H1 (cell line): ENCODE measurements at regions not wholly inside any gene's neighbourhood (a gene's known extent, or its start where the extent isn't known, plus 50 kb on each side); places are given as distances from the start of the nearest gene placed in this dataset.

Experiments used
- CTCF ChIA-PET: fragments of 300-600 bp; sonication (Branson Sonifier 250); formaldehyde crosslinking; loops from one replicate; lab custom pipeline; 2021; ENCODE audit not compliant: partially characterized antibody; lab: Charles Lee
- POLR2A ChIA-PET: fragments of 300-600 bp; sonication (Branson Sonifier 250); formaldehyde crosslinking; loops from one replicate; lab custom pipeline; 2021; ENCODE audit warnings: inconsistent platforms; ENCODE audit not compliant: partially characterized antibody; lab: Charles Lee
- DNase-seq, 2 experiments: peaks; one replicate each; pipeline versions ENCODE4 v3.0.0 to v3.0.0-alpha.2; 2010 to 2022; ENCODE audit warnings: low spot score in 2 of 2, low read depth in 1 of 2, mixed read lengths in 1 of 2
- FAIRE-seq: peaks from 2 replicates; lab custom pipeline; 2011; peaks lifted over from hg19 to GRCh38; lab: Jason Lieb, UNC
- H2AFZ ChIP-seq: 2 replicates; pipeline ENCODE4 v1.8.1; 2012; ENCODE audit warnings: low read length, inconsistent platforms
- H2AK5ac ChIP-seq: 2 replicates; pipeline ENCODE4 v1.6.1; 2013; ENCODE audit warnings: low read depth, low read length
- H2BK120ac ChIP-seq: replicated peaks from 2 replicates; pipeline ENCODE3; 2013; ENCODE audit warnings: low read depth, low read length, inconsistent platforms
- H2BK12ac ChIP-seq: 2 replicates; pipeline ENCODE4 v1.6.1; 2013; ENCODE audit warnings: low read depth, low read length
- H2BK15ac ChIP-seq: 2 replicates; pipeline ENCODE4 v1.6.1; 2013; ENCODE audit warnings: low read length
- H2BK20ac ChIP-seq: 2 replicates; pipeline ENCODE4 v1.6.1; 2013; ENCODE audit warnings: low read length
- H2BK5ac ChIP-seq: 2 replicates; pipeline ENCODE4 v1.6.1; 2013; ENCODE audit warnings: low read depth, low read length
- H3K14ac ChIP-seq: 2 replicates; pipeline ENCODE4 v1.6.1; 2013; ENCODE audit warnings: inconsistent platforms; ENCODE audit not compliant: insufficient read length
- H3K18ac ChIP-seq: 2 replicates; pipeline ENCODE4 v1.6.1; 2013; ENCODE audit warnings: low read length; ENCODE audit errors: extremely low read depth
- H3K23ac ChIP-seq: 2 replicates; pipeline ENCODE4 v1.6.1; 2013; ENCODE audit warnings: inconsistent platforms; ENCODE audit not compliant: insufficient read length
- H3K23me2 ChIP-seq: 2 replicates; pipeline ENCODE4 v1.6.1; 2013; ENCODE audit warnings: low read depth, low read length
- H3K27ac ChIP-seq: 2 replicates; pipeline ENCODE4 v1.6.1; 2011; ENCODE audit warnings: low read depth, low read length, inconsistent platforms
- H3K27me3 ChIP-seq, 4 experiments: replicated peaks in 1 of 4; 1 replicate in 1 of 4; 2 replicates in 3 of 4; pipeline versions ENCODE4 v1.6.1 to v1.8.1; 2011 to 2013; ENCODE audit warnings: low read length in 3 of 4, mild to moderate bottlenecking in 3 of 4, inconsistent platforms in 2 of 4, mixed read lengths in 2 of 4, moderate library complexity in 1 of 4; ENCODE audit not compliant: control insufficient read depth in 3 of 4, insufficient read depth in 3 of 4; ENCODE audit errors: extremely low read depth in 1 of 4
- H3K36me3 ChIP-seq, 4 experiments: 2 replicates each; pipeline versions ENCODE4 v1.6.1 to v1.8.1; 2011 to 2013; ENCODE audit warnings: mild to moderate bottlenecking in 4 of 4, low read length in 3 of 4, moderate library complexity in 2 of 4, control low read depth in 1 of 4, inconsistent platforms in 1 of 4; ENCODE audit not compliant: insufficient read depth in 4 of 4, control insufficient read depth in 2 of 4
- H3K4ac ChIP-seq: replicated peaks from 2 replicates; pipeline ENCODE3; 2013; ENCODE audit warnings: low read length, low read depth, mixed read lengths, inconsistent platforms; ENCODE audit not compliant: insufficient read length
- H3K4me1 ChIP-seq, 4 experiments: replicated peaks in 1 of 4; 1 replicate in 1 of 4; 2 replicates in 3 of 4; pipeline versions ENCODE4 v1.6.1 to v1.8.1; 2011 to 2013; ENCODE audit warnings: low read length in 3 of 4, inconsistent platforms in 2 of 4, mixed read lengths in 1 of 4; ENCODE audit not compliant: insufficient read depth in 4 of 4, control insufficient read depth in 3 of 4
- H3K4me2 ChIP-seq, 2 experiments: 2 replicates each; pipeline versions ENCODE4 v1.6.1 to v1.8.1; 2011 to 2013; ENCODE audit warnings: low read depth in 2 of 2, low read length in 2 of 2, control low read depth in 1 of 2, inconsistent platforms in 1 of 2, mild to moderate bottlenecking in 1 of 2; ENCODE audit not compliant: insufficient read depth in 1 of 2
- H3K4me3 ChIP-seq, 4 experiments: fragments of 200-600, 300-600 bp in 1 of 4; sonication (generic), shearing (Covaris generic), sonication (Bioruptor Twin) in 1 of 4; 2 replicates each; pipeline versions ENCODE4 v1.5.1 to v1.8.1; 2011 to 2016; ENCODE audit warnings: low read length in 4 of 4, low read depth in 3 of 4, control low read depth in 2 of 4, inconsistent platforms in 2 of 4, mild to moderate bottlenecking in 2 of 4, mixed read lengths in 1 of 4, moderate library complexity in 1 of 4; ENCODE audit not compliant: insufficient read depth in 2 of 4; ENCODE audit errors: extremely low read depth in 1 of 4
- H3K56ac ChIP-seq: replicated peaks from 2 replicates; pipeline ENCODE3; 2013; ENCODE audit warnings: low read depth, mild to moderate bottlenecking, mixed read lengths, low read length, inconsistent platforms; ENCODE audit not compliant: insufficient read length
- H3K79me1 ChIP-seq: 2 replicates; pipeline ENCODE4 v1.6.1; 2013; ENCODE audit warnings: low read depth, low read length, control low read depth
- H3K79me2 ChIP-seq, 2 experiments: 2 replicates each; pipeline versions ENCODE4 v1.6.1 to v1.8.1; 2012 to 2013; ENCODE audit warnings: low read length in 2 of 2, mild to moderate bottlenecking in 2 of 2, inconsistent platforms in 1 of 2; ENCODE audit not compliant: insufficient read depth in 2 of 2, control insufficient read depth in 1 of 2
- H3K9ac ChIP-seq, 4 experiments: replicated peaks in 1 of 4; 1 replicate in 1 of 4; 2 replicates in 3 of 4; pipeline versions ENCODE4 v1.6.1 to v1.8.1; 2011 to 2013; ENCODE audit warnings: low read depth in 3 of 4, low read length in 3 of 4, control low read depth in 2 of 4, mild to moderate bottlenecking in 2 of 4, moderate library complexity in 2 of 4, inconsistent platforms in 1 of 4; ENCODE audit errors: extremely low read depth in 1 of 4
- H3K9me3 ChIP-seq, 2 experiments: 2 replicates each; pipeline versions ENCODE4 v1.6.1 to v1.8.1; 2012 to 2013; ENCODE audit warnings: mild to moderate bottlenecking in 2 of 2, moderate library complexity in 2 of 2, control low read depth in 1 of 2, inconsistent platforms in 1 of 2, low read depth in 1 of 2, low read length in 1 of 2, mixed read lengths in 1 of 2; ENCODE audit not compliant: insufficient read depth in 2 of 2
- H4K20me1 ChIP-seq, 2 experiments: replicated peaks in 1 of 2; 2 replicates each; pipeline versions ENCODE3 to v1.8.1; 2011 to 2013; ENCODE audit warnings: inconsistent platforms in 2 of 2, low read length in 2 of 2, mild to moderate bottlenecking in 1 of 2; ENCODE audit not compliant: insufficient read depth in 2 of 2, control insufficient read depth in 1 of 2
- H4K5ac ChIP-seq: 2 replicates; pipeline ENCODE4 v1.6.1; 2013; ENCODE audit warnings: low read length, low read depth, mixed read lengths, inconsistent platforms; ENCODE audit not compliant: insufficient read length
- H4K8ac ChIP-seq: 2 replicates; pipeline ENCODE4 v1.8.0; 2013; ENCODE audit warnings: mild to moderate bottlenecking, moderate library complexity, low read length, inconsistent platforms; ENCODE audit not compliant: insufficient read depth; ENCODE audit errors: extremely low read depth
- H4K91ac ChIP-seq: replicated peaks from 2 replicates; pipeline ENCODE3; 2013; ENCODE audit warnings: low read length, mixed read lengths, inconsistent platforms; ENCODE audit not compliant: insufficient read length
- ATF3 ChIP-seq: IDR thresholded peaks from 2 replicates; pipeline ENCODE4 v1.6.1; 2011; ENCODE audit warnings: low read depth, mild to moderate bottlenecking, low read length; ENCODE audit not compliant: insufficient read depth
- CBX5 ChIP-seq: fragments of 300-800, 300-1000 bp; sonication (generic); IDR thresholded peaks from 2 replicates; pipeline ENCODE4 v1.7.1; 2016; ENCODE audit warnings: antibody characterized with exemption, low read length, low read depth
- E2F6 ChIP-seq: IDR thresholded peaks from 2 replicates; pipeline ENCODE4 v1.6.1; 2012; ENCODE audit warnings: inconsistent platforms
- JUN ChIP-seq: IDR thresholded peaks from 2 replicates; pipeline ENCODE4 v1.6.1; 2011; ENCODE audit warnings: low read depth, mild to moderate bottlenecking, improper control_type of control experiment, low read length
- NRF1 ChIP-seq: IDR thresholded peaks from 2 replicates; pipeline ENCODE4 v1.6.1; 2011; ENCODE audit warnings: mild to moderate bottlenecking, low read depth, low read length, improper control_type of control experiment
- RNF2 ChIP-seq: fragments of 200-900, 300-1000 bp; sonication (generic); IDR thresholded peaks from 2 replicates; pipeline ENCODE4 v1.7.1; 2016; ENCODE audit warnings: borderline replicate concordance, low read depth, mild to moderate bottlenecking, antibody characterized with exemption, low read length; ENCODE audit not compliant: poor library complexity, severe bottlenecking; ENCODE audit errors: missing control alignments
- SAP30 ChIP-seq: fragments of 300-600 bp; sonication (generic); IDR thresholded peaks from 2 replicates; pipeline ENCODE4 v1.7.1; 2012; ENCODE audit warnings: low read length, moderate library complexity, mild to moderate bottlenecking, inconsistent platforms; ENCODE audit not compliant: insufficient read depth, insufficient replicate concordance
- SP1 ChIP-seq: IDR thresholded peaks from 2 replicates; pipeline ENCODE4 v1.6.1; 2011; ENCODE audit warnings: low read depth, low read length
- SP2 ChIP-seq: IDR thresholded peaks from 2 replicates; pipeline ENCODE4 v1.6.1; 2012; ENCODE audit warnings: mild to moderate bottlenecking, low read length, inconsistent platforms
- SP4 ChIP-seq: IDR thresholded peaks from 2 replicates; pipeline ENCODE4 v1.6.1; 2012; ENCODE audit warnings: low read length, inconsistent platforms
- SUZ12 ChIP-seq: fragments of 200-600 bp; sonication (generic); IDR thresholded peaks from 2 replicates; pipeline ENCODE4 v1.6.1; 2012; ENCODE audit warnings: mild to moderate bottlenecking, inconsistent platforms, low read length, moderate library complexity, mixed read lengths
- TAF1 ChIP-seq: IDR thresholded peaks from 2 replicates; pipeline ENCODE4 v1.6.1; 2011; ENCODE audit warnings: mild to moderate bottlenecking, low read depth, low read length
- USF2 ChIP-seq: IDR thresholded peaks from 2 replicates; pipeline ENCODE4 v1.6.1; 2011; ENCODE audit warnings: low read length, improper control_type of control experiment
- WGBS, 2 experiments: shearing (Covaris generic) in 1 of 2; methylation state at CpG; one replicate each; pipeline versions ENCODE4 v1.1.6 to v1.1.7; 2013 to 2015; ENCODE audit warnings: low lambda C conversion rate in 2 of 2, mixed read lengths in 2 of 2, inconsistent platforms in 1 of 2, low coverage in 1 of 2, missing lambda C conversion rate in 1 of 2; ENCODE audit not compliant: insufficient replicate concordance in 2 of 2, insufficient coverage in 1 of 2, insufficient read length in 1 of 2; ENCODE audit errors: extremely low coverage in 1 of 2, missing lambda C conversion rate in 1 of 2; 5-methylcytosine and 5-hydroxymethylcytosine counted together

GRCh38 chr7:15929411-15929810, 242.9 kb upstream of the MEOX2 start:
- H3K23ac ChIP-seq = no peak overlapping the region
- no peak overlapping the region for H3K9ac ChIP-seq
- no peak overlapping the region for H2BK12ac ChIP-seq
- H3K14ac ChIP-seq = no peak overlapping the region
- H3K4ac ChIP-seq = no peak overlapping the region
- no peak overlapping the region for H2BK15ac ChIP-seq
- FAIRE-seq (no peak), DNase-seq (no peak)
- H2AFZ ChIP-seq = no peak overlapping the region
- H4K8ac ChIP-seq = no peak overlapping the region
- POLR2A ChIA-PET = no interaction called here
- H3K79me1 ChIP-seq = no peaks in the 10 kb centered on the region
- no peaks in the 10 kb centered on the region for H3K27me3 ChIP-seq
- no peak overlapping the region for H3K27ac ChIP-seq
- H4K20me1 ChIP-seq = no peaks in the 10 kb centered on the region
- no peak overlapping the region for H3K18ac ChIP-seq
- CTCF ChIA-PET = interaction anchor here (0.7 kb wide), 2 partner anchors 95 to 333 kb away, joined by 3 to 5 read pairs; no protein-coding TSS in a partner anchor
- no peak overlapping the region for H2AK5ac ChIP-seq
- H3K36me3 ChIP-seq = no peaks in the 10 kb centered on the region
- no peaks in the 10 kb centered on the region for H3K4me1 ChIP-seq
- H2BK120ac ChIP-seq = no peak overlapping the region
- H3K56ac ChIP-seq = no peak overlapping the region
- H2BK20ac ChIP-seq = no peak overlapping the region
- no peak overlapping the region for H2BK5ac ChIP-seq
- H3K9me3 ChIP-seq = no peaks in the 10 kb centered on the region
- no peaks in the 10 kb centered on the region for H3K79me2 ChIP-seq
- 94% methylated on average over 1 of the region's 1 CpG; no CpG with 5 or more reads in 1 of the 2 experiments for WGBS, 2 experiments
- no peak overlapping the region for H3K4me2 ChIP-seq
- H3K4me3 ChIP-seq = no peak overlapping the region
- no peak overlapping the region for H4K5ac ChIP-seq
- H3K23me2 ChIP-seq = no peaks in the 10 kb centered on the region
- H4K91ac ChIP-seq = no peak overlapping the region
- TF ChIP-seq E2F6 = no peak
- no peak for TF ChIP-seq JUN
- TF ChIP-seq SUZ12 = no peak
- TF ChIP-seq SAP30 = no peak
- no peak for TF ChIP-seq CBX5
- no peak for TF ChIP-seq NRF1
- no peak for TF ChIP-seq SP2
- TF ChIP-seq ATF3 = no peak
- TF ChIP-seq SP1 = no peak
- TF ChIP-seq RNF2 = no peak
- no peak for TF ChIP-seq USF2
- no peak for TF ChIP-seq SP4
- no peak for TF ChIP-seq TAF1
